ENCODE measurements at regions not wholly inside any gene's neighbourhood (a gene's known extent, or its start where the extent isn't known, plus 50 kb on each side); places are given as distances from the start of the nearest gene placed in this dataset.

- no peak for DNase-seq
Measured at GRCh38 chr3:5429517-5429890, 242.0 kb downstream of the EDEM1 start.

GRCh38 chr3:5430701-5431100, 243.2 kb downstream of the EDEM1 start:
- DNase-seq, result no peak

- DNase-seq, result no peak
Measured at GRCh38 chr3:5431146-5431545, 243.6 kb downstream of the EDEM1 start.

GRCh38 chr3:5431811-5432378, 244.4 kb downstream of the EDEM1 start:
- DNase-seq, result no peak

- DNase-seq, result no peak
Measured at GRCh38 chr3:5437296-5437782, 249.8 kb downstream of the EDEM1 start.

GRCh38 chr3:5437783-5438323, 250.3 kb downstream of the EDEM1 start:
- DNase-seq, result no peak

- no peak for DNase-seq
Measured at GRCh38 chr3:5441401-5441800, 253.9 kb downstream of the EDEM1 start.

GRCh38 chr3:5442106-5442785, 254.7 kb downstream of the EDEM1 start:
- DNase-seq, result no peak

GRCh38 chr3:5442786-5443138, 255.3 kb downstream of the EDEM1 start:
- no peak for DNase-seq

- no peak for DNase-seq
Measured at GRCh38 chr3:5444253-5444652, 256.7 kb downstream of the EDEM1 start.

GRCh38 chr3:5445676-5446201, 258.2 kb downstream of the EDEM1 start:
- no peak for DNase-seq

- no peak for DNase-seq
Measured at GRCh38 chr3:5448246-5448645, 260.7 kb downstream of the EDEM1 start.

GRCh38 chr3:5448816-5449215, 261.3 kb downstream of the EDEM1 start:
- DNase-seq, result no peak

GRCh38 chr3:5456199-5456598, 268.7 kb downstream of the EDEM1 start:
- DNase-seq, result peak; percentile 10

GRCh38 chr3:5458526-5458925, 271.0 kb downstream of the EDEM1 start:
- DNase-seq, result no peak

GRCh38 chr3:5462086-5462485, 274.6 kb downstream of the EDEM1 start:
- no peak for DNase-seq

GRCh38 chr3:5463991-5464390, 276.5 kb downstream of the EDEM1 start:
- no peak for DNase-seq

- DNase-seq, result no peak
Measured at GRCh38 chr3:5464649-5465048, 277.1 kb downstream of the EDEM1 start.

- no peak for DNase-seq
Measured at GRCh38 chr3:5465183-5465582, 277.7 kb downstream of the EDEM1 start.

- no peak for DNase-seq
Measured at GRCh38 chr3:5466065-5466464, 278.6 kb downstream of the EDEM1 start.

- DNase-seq, result no peak
Measured at GRCh38 chr3:5466717-5467116, 279.2 kb downstream of the EDEM1 start.

- DNase-seq, result no peak
Measured at GRCh38 chr3:5473471-5473870, 286.0 kb downstream of the EDEM1 start.

GRCh38 chr3:5476403-5476802, 288.9 kb downstream of the EDEM1 start:
- DNase-seq, result no peak

GRCh38 chr3:5479229-5479799, 291.8 kb downstream of the EDEM1 start:
- no peak for DNase-seq
